ENCODE measurements at regions not wholly inside any gene's neighbourhood (a gene's known extent, or its start where the extent isn't known, plus 50 kb on each side); places are given as distances from the start of the nearest gene placed in this dataset.

GRCh38 chr19:31000913-31001312 is 348.3 kb downstream of the TSHZ3 start:
- TF ChIP-seq EZH2phosphoT487 (IDR thresholded peaks at IDR 0.05) (no peak), EZH2 (IDR thresholded peaks at IDR 0.05) (no peak), CTCF (IDR thresholded peaks at IDR 0.05) (no peak)

GRCh38 chr19:30999726-31000125 is 349.5 kb downstream of the TSHZ3 start:
- no peak overlapping the region for H3K4me3 Mint-ChIP-seq
- TF ChIP-seq EZH2 (IDR thresholded peaks at IDR 0.05) (no peak), CTCF (IDR thresholded peaks at IDR 0.05) (no peak), EZH2phosphoT487 (IDR thresholded peaks at IDR 0.05) (no peak)

More at GRCh38 chr19:31000913-31001312, 348.3 kb downstream of the TSHZ3 start:
- Mint-ChIP-seq H3K27me3 (ENCODE audit: insufficient read depth, low read depth) (peaks cover 10% of the 10 kb centered on the region), H3K9me3 (no peaks in the 10 kb centered on the region), H3K4me3 (no peak overlapping the region), H3K4me1 (no peaks in the 10 kb centered on the region), H3K27ac (no peak overlapping the region), H3K36me3 (no peaks in the 10 kb centered on the region)
- no peak overlapping the region for H3K4me2 ChIP-seq
- H3K79me2 ChIP-seq (ENCODE audit: low read depth), result no peaks in the 10 kb centered on the region
- no peak overlapping the region for H3K9ac ChIP-seq
- H3F3A ChIP-seq (ENCODE audit: low read depth), result no peaks in the 10 kb centered on the region
- DNase-seq (ENCODE audit: low spot score), result no peak
- no peaks in the 10 kb centered on the region for H4K20me1 ChIP-seq (ENCODE audit: low read depth)
- no peaks in the 10 kb centered on the region for H3K4me1 ChIP-seq
- no peak overlapping the region for H3K4me3 ChIP-seq
- no peak overlapping the region for H3K27ac ChIP-seq
- H3K36me3 ChIP-seq, result no peaks in the 10 kb centered on the region
- H3K9me3 ChIP-seq (ENCODE audit: low read depth), result no peaks in the 10 kb centered on the region
- H3K27me3 ChIP-seq, result no peaks in the 10 kb centered on the region
- H2AFZ ChIP-seq (replicated peaks), result no peak overlapping the region

GRCh38 chr19:30997222-30997621 is 352.0 kb downstream of the TSHZ3 start:
- H3K27me3 Mint-ChIP-seq (ENCODE audit: insufficient read depth, low read depth), result peaks cover 4% of the 10 kb centered on the region
- TF ChIP-seq CTCF (IDR thresholded peaks at IDR 0.05) (no peak), EZH2phosphoT487 (IDR thresholded peaks at IDR 0.05) (no peak), EZH2 (IDR thresholded peaks at IDR 0.05) (no peak)
- H3K36me3 Mint-ChIP-seq, result no peaks in the 10 kb centered on the region
- Histone ChIP-seq H2AFZ (replicated peaks) (no peak overlapping the region), H3K27me3 (no peaks in the 10 kb centered on the region), H3K36me3 (no peaks in the 10 kb centered on the region), H3K27ac (no peak overlapping the region), H3K4me3 (no peak overlapping the region), H4K20me1 (ENCODE audit: low read depth) (no peaks in the 10 kb centered on the region), H3F3A (ENCODE audit: low read depth) (no peaks in the 10 kb centered on the region), H3K9ac (no peak overlapping the region), H3K4me2 (no peak overlapping the region), H3K79me2 (ENCODE audit: low read depth) (no peaks in the 10 kb centered on the region), H3K9me3 (ENCODE audit: low read depth) (no peaks in the 10 kb centered on the region), H3K4me1 (no peaks in the 10 kb centered on the region)
- no peaks in the 10 kb centered on the region for H3K9me3 Mint-ChIP-seq
- H3K27ac Mint-ChIP-seq, result no peak overlapping the region
- DNase-seq (ENCODE audit: low spot score), result no peak
- no peak overlapping the region for H3K4me3 Mint-ChIP-seq
- H3K4me1 Mint-ChIP-seq, result no peaks in the 10 kb centered on the region

More at GRCh38 chr19:30999726-31000125, 349.5 kb downstream of the TSHZ3 start:
- Mint-ChIP-seq H3K27me3 (ENCODE audit: insufficient read depth, low read depth) (peaks cover 8% of the 10 kb centered on the region), H3K36me3 (no peaks in the 10 kb centered on the region), H3K9me3 (no peaks in the 10 kb centered on the region), H3K27ac (no peak overlapping the region), H3K4me1 (no peaks in the 10 kb centered on the region)
- Histone ChIP-seq H3K4me1 (no peaks in the 10 kb centered on the region), H3K27ac (no peak overlapping the region), H4K20me1 (ENCODE audit: low read depth) (no peaks in the 10 kb centered on the region), H3K9me3 (ENCODE audit: low read depth) (no peaks in the 10 kb centered on the region), H3K27me3 (no peaks in the 10 kb centered on the region), H2AFZ (replicated peaks) (no peak overlapping the region), H3F3A (ENCODE audit: low read depth) (no peaks in the 10 kb centered on the region), H3K79me2 (ENCODE audit: low read depth) (no peaks in the 10 kb centered on the region), H3K36me3 (no peaks in the 10 kb centered on the region), H3K9ac (no peak overlapping the region), H3K4me2 (no peak overlapping the region), H3K4me3 (no peak overlapping the region)
- DNase-seq (ENCODE audit: low spot score), result no peak

Data from neural progenitor cell (in vitro differentiated cells).